Suprapubic skin (tissue), 4 donors: ENCODE measurements at regions not wholly inside any gene's neighbourhood (a gene's known extent, or its start where the extent isn't known, plus 50 kb on each side); places are given as distances from the start of the nearest gene placed in this dataset.

ENCODE experiments used
- DNase-seq, 2 donors: peaks; one replicate each; pipeline ENCODE4 v3.0.0-alpha.2; 2019; ENCODE audit warnings: low spot score in 2 of 2
- H3K27ac ChIP-seq: fragments of 200-600 bp; sonication (generic); one replicate; pipeline ENCODE4 v1.5.1; 2019
- H3K27me3 ChIP-seq: fragments of 200-600 bp; sonication (generic); one replicate; pipeline ENCODE4 v1.5.1; 2019
- H3K36me3 ChIP-seq: fragments of 200-600 bp; sonication (generic); one replicate; pipeline ENCODE4 v1.5.1; 2019
- H3K4me1 ChIP-seq: fragments of 200-600 bp; sonication (generic); one replicate; pipeline ENCODE4 v1.5.1; 2019
- H3K4me3 ChIP-seq: fragments of 200-600 bp; sonication (generic); one replicate; pipeline ENCODE4 v1.5.1; 2019; ENCODE audit warnings: mild to moderate bottlenecking
- H3K9me3 ChIP-seq: fragments of 200-600 bp; sonication (generic); one replicate; pipeline ENCODE4 v1.5.1; 2019
- CTCF ChIP-seq, 2 donors: fragments of 200-600 bp in 1 of 2; fragments of 450-650 bp in 1 of 2; sonication (generic) in 1 of 2; IDR thresholded peaks; one replicate each; pipeline ENCODE4 v1.5.1; 2016 to 2019; ENCODE audit warnings: antibody characterized with exemption in 2 of 2, mild to moderate bottlenecking in 1 of 2, moderate library complexity in 1 of 2
- EP300 ChIP-seq: sonication (generic); formaldehyde crosslinking; IDR thresholded peaks from one replicate; pipeline ENCODE4 v1.6.1; 2017; ENCODE audit warnings: antibody characterized with exemption
- POLR2A ChIP-seq, 2 donors: fragments of 450-650 bp; IDR thresholded peaks; one replicate each; pipeline ENCODE4 v1.6.1; 2017; ENCODE audit warnings: antibody characterized with exemption in 2 of 2, mild to moderate bottlenecking in 2 of 2, moderate library complexity in 2 of 2
- POLR2AphosphoS5 ChIP-seq, 3 donors: sonication (generic); formaldehyde crosslinking; IDR thresholded peaks; one replicate each; pipeline ENCODE4 v1.6.1; 2017; ENCODE audit warnings: antibody characterized with exemption in 3 of 3
- WGBS: methylation state at CpG from one replicate; pipeline ENCODE4 v1.1.5; 2018; 5-methylcytosine and 5-hydroxymethylcytosine counted together

GRCh38 chr3:22900296-22900695 is 302.8 kb upstream of the UBE2E2 start:
- 94% methylated on average over 2 of the region's 2 CpGs for WGBS

GRCh38 chr3:22901684-22902083 is 301.4 kb upstream of the UBE2E2 start:
- Histone ChIP-seq H3K4me3 (no peak overlapping the region), H3K36me3 (no peaks in the 10 kb centered on the region), H3K4me1 (no peaks in the 10 kb centered on the region), H3K27ac (no peak overlapping the region), H3K27me3 (no peaks in the 10 kb centered on the region), H3K9me3 (peaks cover 6% of the 10 kb centered on the region)
- no peak for DNase-seq
- TF ChIP-seq CTCF (IDR thresholded peaks at IDR 0.05) (no peak), POLR2AphosphoS5 (IDR thresholded peaks at IDR 0.05) (no peak), EP300 (no peak), POLR2A (IDR thresholded peaks at IDR 0.05) (no peak)

More at GRCh38 chr3:22900296-22900695, 302.8 kb upstream of the UBE2E2 start:
- Histone ChIP-seq H3K4me3 (no peak overlapping the region), H3K4me1 (no peaks in the 10 kb centered on the region), H3K27me3 (no peaks in the 10 kb centered on the region), H3K27ac (no peak overlapping the region), H3K9me3 (peaks cover 6% of the 10 kb centered on the region), H3K36me3 (no peaks in the 10 kb centered on the region)
- DNase-seq = no peak
- TF ChIP-seq POLR2AphosphoS5 (IDR thresholded peaks at IDR 0.05) = no peak
- no peak for TF ChIP-seq EP300
- TF ChIP-seq POLR2A (IDR thresholded peaks at IDR 0.05) = no peak
- no peak for TF ChIP-seq CTCF (IDR thresholded peaks at IDR 0.05)

GRCh38 chr3:22907161-22907780 is 295.9 kb upstream of the UBE2E2 start:
- no peaks in the 10 kb centered on the region for H3K27me3 ChIP-seq
- TF ChIP-seq POLR2AphosphoS5 (IDR thresholded peaks at IDR 0.05) (no peak), EP300 (no peak), POLR2A (IDR thresholded peaks at IDR 0.05) (no peak), CTCF (IDR thresholded peaks at IDR 0.05) (no peak)
- no peak for DNase-seq
- 90% methylated on average over 1 of the region's 1 CpG for WGBS
- no peaks in the 10 kb centered on the region for H3K4me1 ChIP-seq
- H3K9me3 ChIP-seq = no peaks in the 10 kb centered on the region
- H3K27ac ChIP-seq = no peak overlapping the region
- H3K36me3 ChIP-seq = no peaks in the 10 kb centered on the region
- no peak overlapping the region for H3K4me3 ChIP-seq

GRCh38 chr3:22907796-22908195 is 295.3 kb upstream of the UBE2E2 start:
- Histone ChIP-seq H3K27me3 (no peaks in the 10 kb centered on the region), H3K9me3 (no peaks in the 10 kb centered on the region), H3K4me1 (no peaks in the 10 kb centered on the region), H3K27ac (no peak overlapping the region), H3K36me3 (no peaks in the 10 kb centered on the region), H3K4me3 (no peak overlapping the region)
- no peak for TF ChIP-seq EP300
- no peak for TF ChIP-seq CTCF (IDR thresholded peaks at IDR 0.05)
- no peak for TF ChIP-seq POLR2A (IDR thresholded peaks at IDR 0.05)
- TF ChIP-seq POLR2AphosphoS5 (IDR thresholded peaks at IDR 0.05) = no peak
- 78% methylated on average over 2 of the region's 2 CpGs for WGBS
- DNase-seq = no peak

GRCh38 chr3:22908989-22909507 is 294.1 kb upstream of the UBE2E2 start:
- Histone ChIP-seq H3K36me3 (no peaks in the 10 kb centered on the region), H3K4me3 (no peak overlapping the region), H3K4me1 (no peaks in the 10 kb centered on the region), H3K27me3 (no peaks in the 10 kb centered on the region), H3K9me3 (no peaks in the 10 kb centered on the region), H3K27ac (no peak overlapping the region)
- 54% methylated on average over 3 of the region's 3 CpGs for WGBS
- TF ChIP-seq EP300 = no peak
- no peak for TF ChIP-seq POLR2A (IDR thresholded peaks at IDR 0.05)
- no peak for TF ChIP-seq POLR2AphosphoS5 (IDR thresholded peaks at IDR 0.05)
- no peak for TF ChIP-seq CTCF (IDR thresholded peaks at IDR 0.05)
- DNase-seq = no peak
